ENCODE measurements at regions not wholly inside any gene's neighbourhood (a gene's known extent, or its start where the extent isn't known, plus 50 kb on each side); places are given as distances from the start of the nearest gene placed in this dataset.
A peak's percentile ranks its signal among the peaks of the same experiment; 100 is the strongest.

- peak; percentile 60 for DNase-seq
- TF ChIP-seq CTCF (IDR thresholded peaks at IDR 0.05; ENCODE audit: partially characterized antibody, unreplicated experiment): peak; percentile 22
- Mint-ChIP-seq H3K27ac (ENCODE audit: unreplicated experiment) (no peak overlapping the region), H3K4me1 (ENCODE audit: low read depth, unreplicated experiment) (peaks cover 13% of the 10 kb centered on the region), H3K36me3 (ENCODE audit: unreplicated experiment) (no peaks in the 10 kb centered on the region), H3K9me3 (ENCODE audit: unreplicated experiment) (peaks cover 5% of the 10 kb centered on the region), H3K4me3 (ENCODE audit: unreplicated experiment) (no peak overlapping the region), H3K27me3 (ENCODE audit: unreplicated experiment) (peaks cover 9% of the 10 kb centered on the region)
These were observed 88.2 kb downstream of the HS1BP3 start for GRCh38 chr2:20562540-20563225.

GRCh38 chr2:20563251-20563650 lies 87.6 kb downstream of the HS1BP3 start:
- Mint-ChIP-seq H3K4me3 (ENCODE audit: unreplicated experiment) (no peak overlapping the region), H3K36me3 (ENCODE audit: unreplicated experiment) (no peaks in the 10 kb centered on the region), H3K27ac (ENCODE audit: unreplicated experiment) (no peak overlapping the region), H3K4me1 (ENCODE audit: low read depth, unreplicated experiment) (peaks cover 14% of the 10 kb centered on the region), H3K9me3 (ENCODE audit: unreplicated experiment) (peaks cover 5% of the 10 kb centered on the region), H3K27me3 (ENCODE audit: unreplicated experiment) (peaks cover 9% of the 10 kb centered on the region)
- TF ChIP-seq CTCF (IDR thresholded peaks at IDR 0.05; ENCODE audit: partially characterized antibody, unreplicated experiment): no peak
- DNase-seq: no peak

DNA sequence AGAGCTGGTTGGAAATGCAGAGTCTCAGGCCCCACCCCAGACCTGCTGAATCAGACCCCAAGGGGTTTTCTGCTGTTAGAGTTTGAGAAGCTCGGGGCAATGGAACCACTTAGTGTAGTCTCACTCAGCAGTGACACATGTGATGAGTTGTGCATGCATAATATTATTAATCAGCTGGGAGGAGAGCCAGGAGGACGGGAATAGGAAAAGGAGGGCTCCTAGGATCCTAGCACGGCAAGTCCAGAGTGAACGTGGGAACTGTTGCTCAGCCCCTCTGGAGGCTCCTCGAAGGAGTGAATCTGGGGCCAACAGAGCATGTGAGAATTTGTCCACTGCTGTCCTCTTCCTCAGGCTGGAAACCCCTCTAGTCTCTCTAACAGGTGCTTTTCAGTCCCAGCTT lies 87.1 kb downstream of the HS1BP3 start:
- TF ChIP-seq CTCF (IDR thresholded peaks at IDR 0.05; ENCODE audit: partially characterized antibody, unreplicated experiment): no peak
- Mint-ChIP-seq H3K4me3 (ENCODE audit: unreplicated experiment) (no peak overlapping the region), H3K4me1 (ENCODE audit: low read depth, unreplicated experiment) (peaks cover 14% of the 10 kb centered on the region), H3K27me3 (ENCODE audit: unreplicated experiment) (peaks cover 9% of the 10 kb centered on the region), H3K9me3 (ENCODE audit: unreplicated experiment) (peaks cover 5% of the 10 kb centered on the region), H3K36me3 (ENCODE audit: unreplicated experiment) (no peaks in the 10 kb centered on the region), H3K27ac (ENCODE audit: unreplicated experiment) (no peak overlapping the region)
- no peak for DNase-seq

GRCh38 chr2:20565101-20565622 lies 85.7 kb downstream of the HS1BP3 start:
- Mint-ChIP-seq H3K9me3 (ENCODE audit: unreplicated experiment) (peaks cover 6% of the 10 kb centered on the region), H3K27me3 (ENCODE audit: unreplicated experiment) (peaks cover 3% of the 10 kb centered on the region), H3K4me1 (ENCODE audit: low read depth, unreplicated experiment) (peaks cover 16% of the 10 kb centered on the region), H3K36me3 (ENCODE audit: unreplicated experiment) (no peaks in the 10 kb centered on the region), H3K4me3 (ENCODE audit: unreplicated experiment) (no peak overlapping the region), H3K27ac (ENCODE audit: unreplicated experiment) (no peak overlapping the region)
- TF ChIP-seq CTCF (IDR thresholded peaks at IDR 0.05; ENCODE audit: partially characterized antibody, unreplicated experiment): no peak
- no peak for DNase-seq

DNA sequence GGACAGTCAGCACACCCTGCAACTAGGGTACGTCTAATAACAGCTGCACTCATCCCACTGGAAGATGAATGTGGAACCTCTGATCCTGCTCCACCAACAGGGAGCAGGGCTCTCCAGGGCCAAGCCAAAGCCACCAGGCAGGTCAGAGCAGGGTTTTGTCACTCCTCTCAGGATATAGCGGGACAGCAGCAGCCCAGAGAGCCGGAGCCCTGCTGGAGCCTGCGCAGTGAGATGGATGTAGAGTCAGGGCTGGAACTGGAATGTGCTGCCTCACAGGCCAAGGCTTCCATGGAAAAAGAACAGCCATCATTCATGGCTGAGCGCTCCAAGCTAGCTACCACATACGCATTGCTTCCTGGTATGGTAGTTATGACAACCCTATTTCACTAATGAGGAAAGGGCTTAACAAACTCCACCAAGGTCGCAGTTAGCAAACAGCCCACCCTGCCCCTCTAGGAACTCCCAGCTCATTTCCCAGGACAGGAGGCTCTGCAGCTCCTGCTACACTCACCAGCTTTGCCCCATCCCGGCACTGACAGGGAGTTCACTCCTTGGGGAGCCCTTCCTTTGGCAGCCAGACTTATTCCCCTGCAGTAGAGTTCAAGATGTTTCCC lies 85.2 kb downstream of the HS1BP3 start:
- Mint-ChIP-seq H3K4me1 (ENCODE audit: low read depth, unreplicated experiment) (peaks cover 16% of the 10 kb centered on the region), H3K36me3 (ENCODE audit: unreplicated experiment) (no peaks in the 10 kb centered on the region), H3K4me3 (ENCODE audit: unreplicated experiment) (no peak overlapping the region), H3K27me3 (ENCODE audit: unreplicated experiment) (peaks cover 3% of the 10 kb centered on the region), H3K27ac (ENCODE audit: unreplicated experiment) (no peak overlapping the region), H3K9me3 (ENCODE audit: unreplicated experiment) (peaks cover 5% of the 10 kb centered on the region)
- no peak for TF ChIP-seq CTCF (IDR thresholded peaks at IDR 0.05; ENCODE audit: partially characterized antibody, unreplicated experiment)
- no peak for DNase-seq
